Fibroblast of skin of back (primary cell): ENCODE measurements at regions not wholly inside any gene's neighbourhood (a gene's known extent, or its start where the extent isn't known, plus 50 kb on each side); places are given as distances from the start of the nearest gene placed in this dataset.
A peak's percentile ranks its signal among the peaks of the same experiment; 100 is the strongest.
"Not testable (repeated sequence)": the region's sequence is repeated elsewhere in the genome, so short reads cannot be mapped to it uniquely, and the experiment has no call there.

ENCODE experiments used
- DNase-seq: peaks from one replicate; pipeline ENCODE4 v3.0.0-alpha.2; 2013

GRCh38 chr2:4942441-4942840 lies 749.7 kb upstream of the SOX11 start:
- no peak for DNase-seq

- DNase-seq = no peak
Measured at GRCh38 chr2:4947911-4948310, 744.3 kb upstream of the SOX11 start.

GRCh38 chr2:4951368-4951767 lies 740.8 kb upstream of the SOX11 start:
- no peak for DNase-seq

- DNase-seq = no peak
Measured at GRCh38 chr2:4959219-4959618, 733.0 kb upstream of the SOX11 start.

- DNase-seq = no peak
Measured at GRCh38 chr2:4962419-4962818, 729.8 kb upstream of the SOX11 start.

GRCh38 chr2:4963106-4963505 lies 729.1 kb upstream of the SOX11 start:
- no peak for DNase-seq

GRCh38 chr2:4964001-4964540 lies 728.1 kb upstream of the SOX11 start:
- DNase-seq = no peak

GRCh38 chr2:4964579-4964978 lies 727.6 kb upstream of the SOX11 start:
- DNase-seq = no peak

GRCh38 chr2:4965556-4966320 lies 726.4 kb upstream of the SOX11 start:
- no peak for DNase-seq

- no peak for DNase-seq
Measured at GRCh38 chr2:4967206-4967605, 725.0 kb upstream of the SOX11 start.

- DNase-seq = no peak
Measured at GRCh38 chr2:4972472-4972871, 719.7 kb upstream of the SOX11 start.

- DNase-seq = no peak
Measured at GRCh38 chr2:4973354-4973753, 718.8 kb upstream of the SOX11 start.

GRCh38 chr2:4973973-4974372 lies 718.2 kb upstream of the SOX11 start:
- no peak for DNase-seq

- no peak for DNase-seq
Measured at GRCh38 chr2:4976407-4976806, 715.8 kb upstream of the SOX11 start.

GRCh38 chr2:4979111-4979510 lies 713.1 kb upstream of the SOX11 start:
- DNase-seq = no peak

- DNase-seq = no peak
Measured at GRCh38 chr2:4980995-4981394, 711.2 kb upstream of the SOX11 start.

GRCh38 chr2:4981802-4982409 lies 710.3 kb upstream of the SOX11 start:
- no peak for DNase-seq

GRCh38 chr2:4988444-4988843 lies 703.7 kb upstream of the SOX11 start:
- DNase-seq = not testable (repeated sequence)

- peak; percentile 27 for DNase-seq
Measured at GRCh38 chr2:4992226-4992625, 700.0 kb upstream of the SOX11 start.

- DNase-seq = no peak
Measured at GRCh38 chr2:4995466-4995865, 696.7 kb upstream of the SOX11 start.

- DNase-seq = peak; percentile 30
Measured at GRCh38 chr2:5007596-5007995, 684.6 kb upstream of the SOX11 start.

GRCh38 chr2:5019324-5019723 lies 672.9 kb upstream of the SOX11 start:
- DNase-seq = no peak

- DNase-seq = no peak
Measured at GRCh38 chr2:5020116-5020875, 671.9 kb upstream of the SOX11 start.
